ENCODE measurements at regions not wholly inside any gene's neighbourhood (a gene's known extent, or its start where the extent isn't known, plus 50 kb on each side); places are given as distances from the start of the nearest gene placed in this dataset.
A peak's percentile ranks its signal among the peaks of the same experiment; 100 is the strongest.

- H3K4me3 ChIP-seq (ENCODE audit: low read length): no peak overlapping the region
- no peaks in the 10 kb centered on the region for H3K79me2 ChIP-seq (ENCODE audit: low read length)
- no TSS peak for BruUV-seq (replicated peaks)
- ChIA-PET POLR2A (ENCODE audit: unreplicated experiment) (no interaction called here), CTCF (no interaction called here)
- no peak overlapping the region for H3K27ac ChIP-seq (ENCODE audit: low read length)
- no peaks in the 10 kb centered on the region for H3F3A ChIP-seq (ENCODE audit: low read length, unreplicated experiment)
- TF ChIP-seq CTCF (conservative IDR thresholded peaks at IDR 0.05; ENCODE audit: low read depth, low read length) (no peak), EZH2phosphoT487 (IDR thresholded peaks at IDR 0.05; ENCODE audit: borderline replicate concordance, low read length) (no peak), EZH2 (IDR thresholded peaks at IDR 0.05; ENCODE audit: low read length, unreplicated experiment) (no peak)
- no peaks in the 10 kb centered on the region for H3K36me3 ChIP-seq (ENCODE audit: low read depth, low read length)
- H4K20me1 ChIP-seq (ENCODE audit: low read length): no peaks in the 10 kb centered on the region
- DNase-seq: peak; percentile 8
- H3K9ac ChIP-seq (ENCODE audit: low read length): no peak overlapping the region
- H3K27me3 ChIP-seq (ENCODE audit: low read length): no peaks in the 10 kb centered on the region
- no peak overlapping the region for H2AFZ ChIP-seq (ENCODE audit: low read length)
- H3K9me3 ChIP-seq (ENCODE audit: low read length): no peaks in the 10 kb centered on the region
- H3K4me2 ChIP-seq (ENCODE audit: low read length): no peak overlapping the region
- H3K4me1 ChIP-seq (ENCODE audit: insufficient read depth, low read length): no peaks in the 10 kb centered on the region
- intact Hi-C loops (cut with micrococcal nuclease): no loop called here
- no peak for ATAC-seq
- H3K9me2 ChIP-seq (replicated peaks; ENCODE audit: low read length): no peaks in the 10 kb centered on the region
Measured at GRCh38 chr9:103068753-103069152, 73.6 kb downstream of the CYLC2 start.

GRCh38 chr9:103078581-103078980 is 83.4 kb downstream of the CYLC2 start:
- ChIA-PET CTCF (no interaction called here), POLR2A (ENCODE audit: unreplicated experiment) (no interaction called here)
- H3K9me2 ChIP-seq (replicated peaks; ENCODE audit: low read length): no peaks in the 10 kb centered on the region
- intact Hi-C loops (cut with micrococcal nuclease): no loop called here
- H3K27ac ChIP-seq (ENCODE audit: low read length): no peak overlapping the region
- no peak overlapping the region for H2AFZ ChIP-seq (ENCODE audit: low read length)
- no peaks in the 10 kb centered on the region for H3K36me3 ChIP-seq (ENCODE audit: low read depth, low read length)
- DNase-seq (no peak), ATAC-seq (no peak)
- no TSS peak for BruUV-seq (replicated peaks)
- no peaks in the 10 kb centered on the region for H3F3A ChIP-seq (ENCODE audit: low read length, unreplicated experiment)
- H3K4me3 ChIP-seq (ENCODE audit: low read length): no peak overlapping the region
- no peaks in the 10 kb centered on the region for H3K27me3 ChIP-seq (ENCODE audit: low read length)
- no peaks in the 10 kb centered on the region for H3K4me1 ChIP-seq (ENCODE audit: insufficient read depth, low read length)
- TF ChIP-seq EZH2phosphoT487 (IDR thresholded peaks at IDR 0.05; ENCODE audit: borderline replicate concordance, low read length) (no peak), EZH2 (IDR thresholded peaks at IDR 0.05; ENCODE audit: low read length, unreplicated experiment) (no peak), CTCF (conservative IDR thresholded peaks at IDR 0.05; ENCODE audit: low read depth, low read length) (no peak)
- no peaks in the 10 kb centered on the region for H4K20me1 ChIP-seq (ENCODE audit: low read length)
- H3K9me3 ChIP-seq (ENCODE audit: low read length): no peaks in the 10 kb centered on the region
- no peak overlapping the region for H3K4me2 ChIP-seq (ENCODE audit: low read length)
- H3K79me2 ChIP-seq (ENCODE audit: low read length): no peaks in the 10 kb centered on the region
- no peak overlapping the region for H3K9ac ChIP-seq (ENCODE audit: low read length)

GRCh38 chr9:103082494-103082893 is 87.4 kb downstream of the CYLC2 start:
- TF ChIP-seq EZH2phosphoT487 (IDR thresholded peaks at IDR 0.05; ENCODE audit: borderline replicate concordance, low read length) (no peak), CTCF (conservative IDR thresholded peaks at IDR 0.05; ENCODE audit: low read depth, low read length) (no peak), EZH2 (IDR thresholded peaks at IDR 0.05; ENCODE audit: low read length, unreplicated experiment) (no peak)
- Histone ChIP-seq H3K27ac (ENCODE audit: low read length) (no peak overlapping the region), H3K4me3 (ENCODE audit: low read length) (no peak overlapping the region), H3K36me3 (ENCODE audit: low read depth, low read length) (no peaks in the 10 kb centered on the region), H3F3A (ENCODE audit: low read length, unreplicated experiment) (no peaks in the 10 kb centered on the region), H3K4me2 (ENCODE audit: low read length) (no peak overlapping the region), H3K79me2 (ENCODE audit: low read length) (no peaks in the 10 kb centered on the region), H3K4me1 (ENCODE audit: insufficient read depth, low read length) (no peaks in the 10 kb centered on the region), H3K9me2 (replicated peaks; ENCODE audit: low read length) (no peaks in the 10 kb centered on the region), H3K27me3 (ENCODE audit: low read length) (no peaks in the 10 kb centered on the region), H3K9me3 (ENCODE audit: low read length) (no peaks in the 10 kb centered on the region), H2AFZ (ENCODE audit: low read length) (no peak overlapping the region), H3K9ac (ENCODE audit: low read length) (no peak overlapping the region), H4K20me1 (ENCODE audit: low read length) (no peaks in the 10 kb centered on the region)
- intact Hi-C loops (cut with micrococcal nuclease): no loop called here
- ATAC-seq: no peak
- DNase-seq: no peak
- ChIA-PET CTCF (no interaction called here), POLR2A (ENCODE audit: unreplicated experiment) (no interaction called here)
- no TSS peak for BruUV-seq (replicated peaks)
